Activated T-cell treated with anti-CD3 and anti-CD28 coated beads, Interleukin-2, amount 50 U/mL, for 72 hours (primary cell): ENCODE measurements at regions not wholly inside any gene's neighbourhood (a gene's known extent, or its start where the extent isn't known, plus 50 kb on each side); places are given as distances from the start of the nearest gene placed in this dataset.

Experiments
- ATAC-seq, 2 donors: fragments of 150-1000 bp; cut with Tn5 transposase; replicated peaks in 1 of 2; 2 replicates each; pipeline ENCODE4 v1.10.0; 2021; ENCODE audit warnings: moderate library complexity in 2 of 2, mild to moderate bottlenecking in 1 of 2
- DNase-seq, 2 donors: peaks; one replicate each; pipeline ENCODE4 v3.0.0; 2021 to 2022; ENCODE audit warnings: mixed read lengths in 1 of 2
- H3K27ac Mint-ChIP-seq: one replicate; pipeline ENCODE4 v1.8.0; 2022; ENCODE audit warnings: mild to moderate bottlenecking, moderate library complexity, mixed read lengths
- H3K27me3 Mint-ChIP-seq: one replicate; pipeline ENCODE4 v1.8.0; 2022; ENCODE audit warnings: low read depth, mixed read lengths
- H3K36me3 Mint-ChIP-seq, 2 donors: one replicate each; pipeline ENCODE4 v1.8.0; 2022; ENCODE audit warnings: mixed read lengths in 2 of 2, mild to moderate bottlenecking in 1 of 2; ENCODE audit not compliant: insufficient read depth in 2 of 2
- H3K4me1 Mint-ChIP-seq: one replicate; pipeline ENCODE4 v1.8.0; 2022; ENCODE audit warnings: low read depth, mixed read lengths
- H3K4me3 Mint-ChIP-seq, 2 donors: one replicate each; pipeline ENCODE4 v1.8.0; 2022; ENCODE audit warnings: mild to moderate bottlenecking in 2 of 2, mixed read lengths in 2 of 2, moderate library complexity in 2 of 2
- H3K9me3 Mint-ChIP-seq, 2 donors: one replicate each; pipeline ENCODE4 v1.8.0; 2022; ENCODE audit warnings: mixed read lengths in 2 of 2

DNA sequence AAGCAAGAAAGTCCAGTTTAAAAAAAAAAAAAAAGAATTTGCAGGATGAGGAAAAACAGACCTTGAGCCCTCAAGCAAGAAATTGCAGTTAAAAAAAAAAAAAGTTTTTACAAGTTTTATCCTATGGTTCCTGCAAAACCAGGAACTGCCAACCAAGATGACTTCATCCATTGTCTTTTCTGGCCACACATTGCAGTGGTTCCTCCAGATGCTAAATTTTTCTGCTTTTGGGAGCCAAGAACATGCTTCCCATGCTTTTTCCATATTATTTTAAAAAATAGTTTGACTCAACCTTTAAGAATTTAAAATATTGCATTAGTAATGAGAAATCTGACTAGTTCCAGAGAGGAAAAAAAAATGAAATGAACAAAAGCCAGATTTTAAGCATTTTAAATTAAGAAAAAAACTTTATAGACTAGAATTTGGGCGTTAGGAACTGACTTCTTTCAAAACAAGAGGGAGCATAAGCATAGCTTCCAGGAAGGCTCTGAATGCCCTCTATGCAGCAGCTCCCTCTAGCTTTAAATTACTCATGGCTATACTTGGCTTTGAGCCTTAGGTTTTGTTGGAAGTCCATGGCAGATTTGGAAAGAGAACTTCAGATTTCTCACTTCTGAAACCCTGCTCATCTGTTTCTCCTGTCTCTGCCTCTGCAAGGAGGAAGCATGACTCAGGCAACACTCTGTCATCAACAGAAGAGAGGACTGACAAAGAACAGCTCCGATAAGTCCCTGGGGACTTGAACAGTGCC lies 124.5 kb downstream of the GPR65 start:
- H3K27me3 Mint-ChIP-seq: no peaks in the 10 kb centered on the region
- peak overlapping the region; percentile 62 to 78 for H3K4me3 Mint-ChIP-seq
- H3K9me3 Mint-ChIP-seq: peaks cover 4 to 6% of the 10 kb centered on the region in 2 donors
- H3K27ac Mint-ChIP-seq: peak overlapping the region; percentile 93
- H3K36me3 Mint-ChIP-seq: peaks cover 2 to 6% of the 10 kb centered on the region in 2 donors
- ATAC-seq (peak; percentile 80 to 88), DNase-seq (peak; percentile 6)
- peaks cover 9% of the 10 kb centered on the region for H3K4me1 Mint-ChIP-seq

DNA sequence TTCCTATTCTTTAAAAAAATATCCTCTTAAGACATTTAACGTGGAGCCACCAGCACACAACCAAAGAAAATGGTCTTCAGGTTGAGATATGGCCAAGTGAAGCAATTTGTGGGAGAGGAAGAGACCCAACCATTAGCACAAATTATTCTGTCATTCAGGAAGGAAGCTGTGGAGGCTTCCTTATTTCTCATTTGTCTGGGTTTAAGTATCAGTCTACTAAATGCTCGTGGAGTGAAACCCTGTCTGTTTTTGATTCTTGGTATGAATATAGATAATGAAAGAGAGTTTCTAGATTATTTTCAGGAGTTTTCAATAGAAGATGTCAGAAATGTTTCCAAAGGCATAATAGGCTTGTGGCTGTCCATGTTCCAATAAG lies 125.1 kb downstream of the GPR65 start:
- H3K27ac Mint-ChIP-seq: peak overlapping the region; percentile 93
- H3K36me3 Mint-ChIP-seq: peaks cover 2 to 6% of the 10 kb centered on the region in 2 donors
- DNase-seq: no peak
- H3K27me3 Mint-ChIP-seq: no peaks in the 10 kb centered on the region
- H3K4me3 Mint-ChIP-seq: peak overlapping the region; percentile 62 to 78
- peaks cover 4 to 6% of the 10 kb centered on the region in 2 donors for H3K9me3 Mint-ChIP-seq
- peaks cover 9% of the 10 kb centered on the region for H3K4me1 Mint-ChIP-seq
- ATAC-seq: peak; percentile 9 to 39
